HL-60 (cell line): ENCODE measurements at regions not wholly inside any gene's neighbourhood (a gene's known extent, or its start where the extent isn't known, plus 50 kb on each side); places are given as distances from the start of the nearest gene placed in this dataset.

Source experiments
- DNase-seq, 2 experiments: peaks; one replicate each; pipeline ENCODE4 v3.0.0-alpha.2; 2010 to 2020; ENCODE audit warnings: low read depth in 1 of 2, low spot score in 1 of 2
- H3K27ac ChIP-seq: fragments of 250-450 bp; sonication (Bioruptor Pico); replicated peaks from 2 replicates; pipeline ENCODE4 v1.5.1; 2020; ENCODE audit warnings: mild to moderate bottlenecking, moderate library complexity
- H3K27me3 ChIP-seq: fragments of 250-450 bp; sonication (Bioruptor Pico); 2 replicates; pipeline ENCODE4 v1.5.1; 2021; ENCODE audit warnings: mild to moderate bottlenecking, moderate library complexity; ENCODE audit not compliant: insufficient read depth, poor library complexity, severe bottlenecking
- H3K4me3 ChIP-seq: replicated peaks from 2 replicates; pipeline ENCODE4 v1.5.1; 2011; ENCODE audit warnings: mild to moderate bottlenecking, control low read depth, low read length; ENCODE audit not compliant: insufficient read depth
- CTCF ChIP-seq: IDR thresholded peaks from one replicate; pipeline ENCODE4 v1.5.1; 2011; ENCODE audit warnings: low read length, control low read depth, inconsistent platforms; ENCODE audit not compliant: insufficient read depth
- GABPA ChIP-seq: IDR thresholded peaks from 2 replicates; pipeline ENCODE4 v1.6.1; 2012; ENCODE audit warnings: low read depth
- POLR2AphosphoS5 ChIP-seq: IDR thresholded peaks from 2 replicates; pipeline ENCODE4 v1.6.1; 2012; ENCODE audit warnings: low read depth
- REST ChIP-seq: IDR thresholded peaks from 2 replicates; pipeline ENCODE4 v1.6.1; 2012; ENCODE audit warnings: low read depth; ENCODE audit not compliant: insufficient replicate concordance
- SPI1 ChIP-seq: IDR thresholded peaks from 2 replicates; pipeline ENCODE4 v1.6.1; 2012; ENCODE audit warnings: low read depth, mild to moderate bottlenecking, borderline replicate concordance

GRCh38 chrX:142040906-142041305, 137.2 kb downstream of the MAGEC1 start:
- no peak overlapping the region for H3K4me3 ChIP-seq
- no peak for TF ChIP-seq CTCF
- TF ChIP-seq REST, result no peak
- no peak for TF ChIP-seq GABPA
- no peak for TF ChIP-seq SPI1
- TF ChIP-seq POLR2AphosphoS5, result no peak
- no peak overlapping the region for H3K27ac ChIP-seq
- no peak for DNase-seq
- H3K27me3 ChIP-seq, result no peaks in the 10 kb centered on the region

GRCh38 chrX:142036116-142036515, 132.4 kb downstream of the MAGEC1 start:
- no peak for TF ChIP-seq REST
- TF ChIP-seq POLR2AphosphoS5, result no peak
- no peak for TF ChIP-seq CTCF
- TF ChIP-seq GABPA, result no peak
- TF ChIP-seq SPI1, result no peak
- no peak overlapping the region for H3K27ac ChIP-seq
- DNase-seq, result no peak
- no peak overlapping the region for H3K4me3 ChIP-seq
- no peaks in the 10 kb centered on the region for H3K27me3 ChIP-seq

- TF ChIP-seq POLR2AphosphoS5, result no peak
- TF ChIP-seq GABPA, result no peak
- no peak for TF ChIP-seq REST
- no peak for TF ChIP-seq SPI1
- no peak for TF ChIP-seq CTCF
- H3K4me3 ChIP-seq, result no peak overlapping the region
- H3K27me3 ChIP-seq, result no peaks in the 10 kb centered on the region
- DNase-seq, result no peak
- H3K27ac ChIP-seq, result no peak overlapping the region
These were observed 101.8 kb downstream of the MAGEC1 start for GRCh38 chrX:142005532-142005931.
